NCI-H226 (cell line): ENCODE measurements at regions not wholly inside any gene's neighbourhood (a gene's known extent, or its start where the extent isn't known, plus 50 kb on each side); places are given as distances from the start of the nearest gene placed in this dataset.

Source experiments
- DNase-seq: peaks from one replicate; pipeline ENCODE4 v3.0.0-alpha.2; 2015

DNA sequence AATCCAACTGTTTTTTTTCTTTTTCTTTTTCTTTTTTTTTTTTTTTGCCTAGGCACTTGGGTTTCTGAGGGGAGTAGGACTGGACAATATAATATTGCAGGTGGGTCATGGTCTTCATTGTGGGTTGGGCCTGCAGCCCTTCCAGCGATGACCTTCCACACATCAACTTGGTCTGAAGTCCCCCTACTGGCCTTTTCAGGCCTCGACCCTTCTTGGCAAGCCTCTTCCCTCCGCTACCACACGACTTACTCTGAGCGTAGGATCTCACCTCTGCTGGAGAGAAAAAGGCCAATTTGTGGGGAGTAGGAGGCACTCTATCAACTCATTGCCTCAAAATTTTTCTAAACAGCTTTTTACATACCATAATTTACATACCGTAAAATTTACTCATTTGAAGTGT lies 51.1 kb upstream of the GRIK3 start:
- no peak for DNase-seq

DNA sequence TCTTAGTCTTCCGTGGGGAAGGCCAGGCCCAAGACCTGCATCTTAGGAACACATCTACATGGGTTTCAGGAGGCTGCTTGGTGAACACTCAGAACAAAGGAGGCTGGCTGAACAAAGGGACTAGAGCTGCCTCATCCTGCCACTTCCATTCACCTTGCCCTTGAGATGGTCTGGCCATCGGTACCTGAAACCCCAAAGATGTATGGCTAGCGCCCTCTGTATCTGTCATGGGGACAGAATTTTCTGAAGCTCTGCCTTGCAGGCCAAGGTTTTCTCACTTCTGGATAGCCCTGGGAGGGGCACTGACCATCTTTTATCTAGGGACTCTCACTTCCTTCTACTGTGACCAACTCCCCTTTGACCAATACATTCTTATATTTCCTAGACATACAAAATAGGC lies 55.4 kb upstream of the GRIK3 start:
- DNase-seq: no peak

DNA sequence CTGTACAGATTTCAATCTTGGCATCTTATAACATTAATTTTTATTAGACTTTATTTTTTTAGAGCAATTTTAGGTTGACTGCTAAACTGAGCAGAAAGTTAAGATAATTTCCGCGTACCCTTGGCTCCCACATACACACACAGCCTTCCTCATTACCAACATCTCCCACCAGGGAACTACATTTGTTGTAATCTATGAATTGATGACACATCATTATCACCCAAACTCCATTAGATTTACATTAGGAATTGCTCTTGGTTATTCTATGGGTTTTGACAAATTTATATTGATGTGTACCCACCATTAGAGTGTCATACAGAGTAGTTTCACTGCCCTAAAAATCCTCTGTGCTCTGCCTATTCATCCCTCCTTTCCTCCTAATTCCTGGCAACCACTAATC lies 56.4 kb upstream of the GRIK3 start:
- no peak for DNase-seq

DNA sequence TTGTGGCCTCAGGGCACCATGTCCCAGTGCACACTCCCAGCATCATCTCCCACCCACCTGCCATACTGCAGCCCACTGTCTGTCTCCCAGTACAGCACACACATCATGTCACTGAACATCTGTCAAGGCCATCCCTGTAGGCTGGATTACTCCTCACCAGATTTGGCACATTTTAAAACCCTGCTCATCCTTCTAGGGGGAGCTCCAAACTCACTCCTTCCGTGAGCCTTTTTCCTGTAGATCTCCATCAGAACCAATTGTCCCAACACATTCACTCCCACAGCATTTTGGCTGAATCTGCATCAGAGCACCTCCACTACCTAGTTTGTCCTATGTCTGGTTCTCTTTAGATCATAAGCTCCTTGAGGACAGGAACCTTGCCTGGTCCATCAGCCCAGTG lies 58.6 kb upstream of the GRIK3 start:
- DNase-seq: no peak

DNA sequence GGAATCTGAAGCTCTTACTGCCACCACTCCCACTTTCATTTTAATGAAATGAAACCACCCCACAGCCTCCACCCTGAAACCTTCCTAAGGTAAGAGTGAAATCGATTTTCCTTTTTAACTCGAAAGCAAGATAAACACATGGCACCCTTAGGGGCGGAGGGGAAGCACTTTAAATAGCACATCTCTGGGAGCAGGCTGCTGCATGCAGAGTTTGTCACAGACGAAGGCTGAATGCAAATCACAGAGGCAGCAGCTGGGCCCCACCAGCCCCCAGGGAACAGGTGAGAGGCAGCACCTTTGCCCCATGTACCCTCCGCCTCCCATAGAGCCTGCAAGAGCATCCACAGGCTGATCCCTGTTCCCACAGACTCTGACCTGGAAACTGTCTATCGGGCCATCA lies 60.0 kb upstream of the GRIK3 start:
- DNase-seq: no peak

DNA sequence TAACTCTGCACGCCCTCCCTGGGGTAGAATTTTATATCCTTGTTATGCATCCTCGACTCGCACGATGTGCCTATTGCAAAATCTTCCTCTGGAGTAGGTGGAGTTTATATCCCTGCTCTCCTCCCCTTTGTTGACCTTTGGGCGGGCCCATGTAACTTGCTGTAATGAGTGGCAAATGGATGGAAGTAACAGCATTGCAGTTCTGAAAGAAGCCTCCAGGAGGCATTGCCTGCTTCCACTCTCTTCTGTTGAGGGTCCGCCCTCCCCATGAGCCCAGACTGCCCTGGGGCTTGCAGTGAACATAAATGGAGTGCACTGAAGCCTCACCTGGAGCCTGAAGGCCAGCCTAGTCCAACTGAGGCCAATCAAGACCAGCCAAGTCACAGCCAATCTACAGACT lies 62.2 kb upstream of the GRIK3 start:
- no peak for DNase-seq

DNA sequence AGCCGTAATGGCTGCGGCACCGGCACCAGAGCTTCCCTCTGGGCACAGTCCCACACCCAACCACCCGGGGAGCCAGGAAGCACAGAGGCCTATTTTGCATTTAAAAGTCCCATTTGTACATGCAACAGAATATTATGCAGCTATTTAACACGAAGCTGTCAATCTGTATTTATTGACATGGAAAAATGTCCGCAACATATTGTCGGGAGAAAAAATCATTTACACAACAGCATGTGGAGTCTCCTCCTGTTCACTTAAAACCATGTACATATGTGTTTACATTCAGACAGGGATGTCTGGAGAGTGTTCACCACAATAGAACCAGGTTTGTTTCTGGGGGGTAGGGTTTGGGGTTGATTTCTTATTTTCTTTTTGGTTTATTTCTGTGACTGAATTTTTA lies 63.4 kb upstream of the GRIK3 start:
- no peak for DNase-seq

DNA sequence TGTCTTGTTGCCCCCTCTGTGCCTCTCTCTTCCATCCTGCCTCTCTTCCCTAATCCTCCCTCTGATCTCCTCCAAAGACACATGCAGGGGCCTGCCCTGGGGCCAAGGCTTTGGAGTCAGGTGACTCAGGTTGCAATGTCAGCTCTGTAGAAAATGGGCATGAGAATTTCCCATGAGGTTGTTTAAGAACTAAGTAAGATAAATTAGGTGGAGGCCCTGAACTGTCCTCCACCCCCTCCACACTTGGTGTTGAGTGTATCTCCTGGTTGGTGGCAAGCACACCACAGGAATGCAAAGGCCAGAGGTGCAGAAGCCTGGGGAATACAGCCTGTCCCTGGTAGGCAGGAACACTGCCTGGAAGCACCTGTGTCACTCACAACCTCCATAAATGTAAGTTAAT lies 63.9 kb upstream of the GRIK3 start:
- DNase-seq: no peak

DNA sequence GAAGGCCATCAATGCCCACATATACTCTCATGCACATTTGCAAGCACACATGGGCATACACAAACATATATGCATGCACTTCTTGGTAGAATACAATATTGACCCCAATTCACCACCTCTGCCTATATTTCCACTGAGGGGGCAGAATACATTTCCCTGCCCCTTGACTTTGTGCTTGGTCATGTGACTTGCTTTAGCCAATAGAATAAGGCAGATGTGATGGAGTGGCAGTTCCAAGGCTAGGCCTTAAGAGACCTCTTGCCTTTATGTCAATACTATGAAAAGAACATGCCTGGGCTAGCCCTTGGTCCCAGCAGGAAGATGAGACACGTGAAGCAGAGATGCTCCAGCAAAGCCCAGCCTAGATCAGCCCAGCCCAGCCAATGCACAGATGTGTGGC lies 66.0 kb upstream of the GRIK3 start:
- no peak for DNase-seq

DNA sequence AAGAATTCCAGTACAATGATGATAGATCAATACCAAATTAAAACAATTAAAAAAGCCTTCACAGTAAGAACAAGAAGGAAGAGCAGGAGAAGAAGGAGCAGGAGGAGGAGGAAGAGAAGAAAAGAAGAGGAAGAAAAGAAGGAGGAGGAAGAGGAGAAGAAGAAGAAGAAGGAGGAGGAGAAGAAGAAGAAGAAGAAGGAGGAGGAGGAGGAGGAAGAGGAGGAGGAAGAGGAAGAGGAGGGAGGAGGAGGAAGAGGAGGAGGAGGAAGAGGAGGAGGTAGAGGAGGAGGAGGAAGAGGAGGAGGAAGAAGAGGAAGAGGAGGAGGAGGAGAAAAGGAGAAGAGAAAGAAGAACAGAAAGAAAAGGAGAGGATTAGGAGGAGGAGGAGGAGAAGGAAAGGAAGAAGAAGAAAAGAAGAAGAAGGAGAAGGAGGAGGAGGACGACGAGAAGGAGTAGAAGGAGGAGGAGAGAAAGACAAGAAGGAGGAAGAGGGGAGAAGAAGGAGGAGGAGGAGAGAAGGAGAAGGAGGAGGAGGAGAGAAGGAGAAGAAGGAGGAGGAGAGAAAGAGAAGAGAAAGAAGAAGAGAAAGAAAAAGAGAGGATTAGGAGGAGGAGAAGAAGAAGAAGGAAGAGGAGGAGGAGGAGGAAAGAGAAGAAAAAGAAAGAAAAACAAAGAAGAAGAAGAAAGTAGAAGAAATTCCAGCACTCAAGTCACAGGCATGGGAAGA lies 68.5 kb upstream of the GRIK3 start:
- no peak for DNase-seq

DNA sequence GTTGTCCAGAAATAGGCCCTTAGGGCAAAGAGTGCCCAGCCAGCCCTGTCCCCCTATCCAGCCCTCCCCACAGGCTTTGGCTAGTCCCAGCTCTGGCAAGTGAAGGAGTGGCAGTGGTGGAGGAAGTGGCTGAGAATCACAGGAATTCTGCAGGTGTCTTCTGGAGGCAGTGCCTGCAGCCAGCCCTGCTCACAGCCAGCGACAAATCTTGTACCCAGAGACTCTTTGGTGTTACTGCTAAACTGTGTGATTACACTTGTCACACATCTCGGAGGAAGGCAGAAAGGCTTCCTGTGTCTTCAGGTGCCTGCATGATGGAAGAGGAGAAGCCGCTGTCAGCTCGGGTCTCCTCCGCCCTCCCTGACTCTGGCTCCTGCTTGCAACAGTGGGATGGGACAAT lies 71.6 kb upstream of the GRIK3 start:
- DNase-seq: no peak

DNA sequence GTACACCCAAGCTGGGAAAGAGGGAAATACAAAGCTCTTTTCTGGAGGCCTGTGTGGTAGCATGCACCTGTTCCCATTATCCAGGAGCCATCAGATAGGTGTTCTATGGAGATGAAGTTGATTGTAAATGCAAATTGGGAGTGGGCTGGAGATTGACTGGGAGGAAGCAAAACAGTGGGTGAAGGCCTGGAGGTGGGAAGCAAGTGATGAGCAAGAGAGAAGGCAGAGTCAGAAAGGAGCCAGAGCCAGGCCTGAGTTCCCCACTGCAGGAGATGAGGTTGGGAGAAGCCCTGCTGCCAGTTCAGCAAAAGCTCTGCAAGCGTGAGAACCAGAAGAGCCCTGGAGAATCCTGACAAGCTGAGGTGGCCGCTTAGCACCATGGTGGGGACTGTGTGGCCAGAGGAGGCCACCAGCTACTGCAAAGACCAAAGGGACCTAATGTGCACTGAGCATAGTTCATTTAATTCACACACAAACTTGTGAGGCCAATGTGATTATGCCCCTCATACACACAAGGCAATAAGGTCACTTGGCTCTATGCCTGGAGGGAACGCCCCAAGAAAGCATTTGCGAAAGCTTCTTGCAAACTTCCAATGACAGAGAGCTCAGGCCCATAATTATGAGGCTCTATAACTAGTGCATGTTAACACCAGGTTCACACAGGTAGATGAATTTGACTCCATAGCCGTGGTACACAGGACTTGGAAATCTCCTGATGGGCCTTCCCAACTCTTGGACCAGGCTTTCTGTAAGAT lies 73.0 kb upstream of the GRIK3 start:
- DNase-seq: no peak

DNA sequence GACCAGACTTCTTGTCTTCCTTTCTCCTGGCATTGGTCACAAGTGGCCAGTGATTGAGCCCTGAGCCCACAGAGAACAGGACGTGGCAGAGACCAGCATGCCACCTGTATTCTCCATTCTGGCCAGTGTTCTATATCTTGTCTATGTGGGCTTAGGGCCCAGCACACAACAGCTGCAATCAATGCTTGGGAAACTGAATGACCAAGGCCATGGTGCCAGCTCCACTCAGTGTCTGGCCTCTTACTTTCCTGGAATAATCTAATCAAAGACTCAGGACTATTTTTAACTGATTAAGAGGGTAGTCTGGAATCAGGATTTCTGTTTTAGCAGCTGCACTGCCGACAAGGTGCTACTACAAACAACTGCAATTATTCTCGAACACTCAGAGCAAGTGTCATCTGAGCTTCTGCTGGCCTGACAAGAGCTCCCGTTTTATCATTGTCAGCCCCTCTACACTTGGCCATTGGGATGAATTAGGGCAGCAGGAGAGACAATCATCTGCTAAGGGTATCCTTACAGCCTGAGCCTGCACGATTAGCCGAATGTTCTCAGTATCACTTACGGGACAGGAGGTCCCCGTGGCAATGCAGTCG lies 74.4 kb upstream of the GRIK3 start:
- no peak for DNase-seq

DNA sequence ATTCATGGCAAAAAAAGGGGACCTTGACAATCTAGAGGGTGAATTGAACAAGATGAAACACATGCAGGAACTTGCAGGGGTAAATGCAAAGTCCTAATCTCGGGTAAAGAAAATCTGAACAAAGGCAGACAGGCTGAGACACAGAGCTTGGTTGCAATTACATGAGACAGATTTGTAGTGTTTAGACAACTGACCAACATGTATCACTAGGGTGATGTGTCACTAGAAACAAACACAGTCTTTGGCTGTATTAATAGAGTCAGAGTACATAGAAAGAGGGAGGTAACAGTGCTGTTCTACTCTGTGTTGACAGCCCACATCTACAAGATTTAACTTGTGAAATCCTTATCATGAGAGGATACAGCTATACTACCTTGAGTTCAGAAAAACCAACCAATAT lies 78.1 kb upstream of the GRIK3 start:
- no peak for DNase-seq

DNA sequence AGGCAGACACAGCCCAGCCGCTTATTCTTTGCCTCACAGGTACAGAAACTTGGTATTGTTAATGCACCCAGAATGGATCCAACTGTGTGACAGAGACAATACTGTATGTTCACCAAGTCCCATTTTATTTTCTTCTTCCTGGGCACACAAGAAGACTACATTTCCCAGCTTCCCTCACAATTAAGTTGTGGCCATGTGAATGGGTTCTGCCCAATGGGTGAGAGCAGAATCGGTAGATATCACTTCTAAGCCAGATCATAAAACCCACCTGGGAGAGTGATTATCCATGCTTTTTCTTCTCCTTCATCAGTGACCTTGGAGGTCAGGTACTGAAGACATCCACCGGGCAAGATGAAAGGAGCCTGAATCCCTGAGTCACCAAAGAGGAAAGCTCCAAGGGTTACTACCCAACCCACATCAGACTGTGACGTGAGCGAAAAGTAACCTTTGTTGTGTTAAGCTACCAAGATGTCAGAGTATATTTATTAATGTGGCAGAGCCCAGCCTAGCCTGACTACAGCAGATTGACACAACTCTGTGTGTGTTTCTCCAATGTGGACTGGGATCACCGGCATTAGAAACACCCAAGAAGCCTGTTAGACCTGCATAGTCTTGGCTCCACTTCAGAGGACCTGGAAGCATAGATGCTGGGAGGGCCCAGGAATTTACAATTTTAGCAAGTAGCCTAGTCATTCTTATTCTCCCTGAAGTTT lies 79.1 kb upstream of the GRIK3 start:
- no peak for DNase-seq

DNA sequence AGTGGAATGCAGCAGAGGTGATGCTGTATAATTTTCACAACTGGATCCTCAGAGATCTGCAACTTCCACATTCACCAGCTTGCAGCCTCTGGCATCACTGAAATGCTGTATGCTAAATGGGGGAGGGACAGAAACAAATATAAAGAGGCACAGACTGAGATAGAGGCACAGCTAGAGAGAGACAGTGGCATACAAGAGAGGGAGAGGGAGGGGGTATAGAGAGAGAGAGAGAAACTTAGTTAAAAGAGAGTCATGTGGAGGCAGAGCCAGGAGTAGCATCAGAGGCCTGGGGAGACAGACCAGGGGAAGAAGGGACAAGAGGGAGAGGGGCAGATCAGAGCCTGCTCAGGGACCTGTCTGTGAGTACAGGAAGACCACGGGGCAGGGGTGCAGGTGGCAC lies 84.5 kb upstream of the GRIK3 start:
- no peak for DNase-seq

DNA sequence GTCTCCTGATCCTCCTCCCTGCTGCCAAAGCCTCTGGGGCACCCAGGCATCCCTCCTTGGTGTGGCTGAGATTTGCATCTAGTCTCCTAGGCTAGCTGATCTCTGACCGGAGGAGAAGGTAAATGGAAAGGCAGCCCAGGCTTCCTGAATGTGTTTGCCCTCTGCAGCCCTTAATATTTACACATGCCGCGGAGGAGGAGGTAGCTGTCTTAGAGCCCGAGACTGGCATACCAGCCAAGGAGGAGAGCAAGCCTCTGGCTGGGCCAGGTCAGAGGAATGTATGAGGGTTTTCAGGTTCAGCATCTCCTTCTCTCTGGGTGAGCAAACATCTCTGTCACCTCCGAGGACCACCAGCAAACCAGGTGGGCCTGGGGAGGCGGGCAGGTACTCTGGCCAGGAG lies 86.0 kb upstream of the GRIK3 start:
- DNase-seq: no peak

DNA sequence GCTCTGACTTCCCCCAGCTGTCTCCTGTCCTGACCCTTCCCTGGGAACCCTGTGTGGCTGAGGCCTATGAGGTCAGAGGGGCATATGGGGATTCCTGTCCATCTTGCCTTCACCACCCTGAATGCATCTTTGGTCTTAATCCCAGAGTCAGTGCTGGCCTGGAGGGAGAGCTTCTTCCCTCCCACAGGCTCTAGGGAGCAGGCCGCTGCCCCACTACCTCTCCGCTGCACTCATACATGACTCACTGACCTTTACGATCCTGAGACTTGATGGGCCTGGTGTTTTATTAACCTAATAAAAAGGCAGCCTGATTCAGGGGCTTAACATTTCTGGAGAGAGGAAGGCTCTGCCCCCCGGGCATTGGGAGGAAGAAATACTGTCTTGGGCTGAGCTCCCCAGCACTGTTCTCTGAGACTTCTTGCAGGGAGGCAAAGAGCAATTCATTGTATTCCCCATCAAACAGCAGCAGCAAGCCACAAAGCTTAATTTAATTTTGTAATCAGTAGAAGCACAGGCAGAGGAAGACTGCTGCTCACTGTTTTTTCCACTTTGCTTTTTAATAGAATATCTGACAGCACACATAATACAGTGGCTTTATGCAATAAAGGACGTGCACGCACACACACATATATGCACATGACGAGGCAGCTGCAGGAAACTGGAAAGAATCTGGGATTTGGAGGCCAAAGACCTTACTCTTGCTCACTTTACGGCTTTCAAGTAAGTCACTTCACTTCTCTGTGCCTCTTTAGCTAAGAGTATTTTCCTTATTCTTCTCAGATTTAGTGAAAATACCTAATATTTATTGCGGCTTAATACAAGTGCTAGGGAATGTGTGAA lies 89.2 kb upstream of the GRIK3 start:
- no peak for DNase-seq

DNA sequence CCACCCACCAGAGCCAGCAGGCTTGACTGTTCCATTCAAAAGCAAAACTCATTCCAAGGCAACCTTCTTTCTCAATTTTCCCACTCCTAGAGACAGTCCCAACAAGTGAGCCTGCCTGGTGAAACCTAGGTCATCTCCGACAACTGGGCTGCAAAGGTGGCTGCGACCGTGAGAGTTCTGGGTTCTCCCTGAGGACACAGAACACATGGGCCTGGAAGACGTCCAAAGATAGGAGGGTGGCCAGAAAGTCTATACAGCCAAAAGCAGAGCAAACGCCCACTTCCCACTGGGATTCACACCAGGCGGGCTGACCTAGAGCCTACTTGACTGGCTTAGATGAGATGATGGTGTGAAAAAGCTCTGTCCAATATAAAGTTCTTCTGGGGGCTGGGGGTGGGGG lies 90.2 kb upstream of the GRIK3 start:
- no peak for DNase-seq

DNA sequence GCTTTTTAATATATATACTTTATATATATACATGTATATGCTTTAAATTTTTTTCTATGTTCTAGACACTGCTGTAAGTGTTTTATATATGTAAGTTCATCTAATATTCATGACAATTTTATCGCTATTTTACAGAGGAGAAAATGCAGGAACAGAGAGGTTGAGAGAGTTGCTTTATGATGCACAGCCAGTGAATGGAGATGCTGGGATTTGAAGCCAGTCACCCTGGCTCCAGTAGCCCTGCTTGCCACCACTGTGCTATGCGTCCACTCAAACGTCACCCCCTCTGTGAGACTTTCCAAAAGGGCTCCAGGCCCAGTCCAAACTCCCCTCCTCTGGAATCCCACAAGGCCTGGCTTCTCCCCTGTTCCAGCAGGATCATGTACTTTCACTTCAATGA lies 91.0 kb upstream of the GRIK3 start:
- DNase-seq: no peak

DNA sequence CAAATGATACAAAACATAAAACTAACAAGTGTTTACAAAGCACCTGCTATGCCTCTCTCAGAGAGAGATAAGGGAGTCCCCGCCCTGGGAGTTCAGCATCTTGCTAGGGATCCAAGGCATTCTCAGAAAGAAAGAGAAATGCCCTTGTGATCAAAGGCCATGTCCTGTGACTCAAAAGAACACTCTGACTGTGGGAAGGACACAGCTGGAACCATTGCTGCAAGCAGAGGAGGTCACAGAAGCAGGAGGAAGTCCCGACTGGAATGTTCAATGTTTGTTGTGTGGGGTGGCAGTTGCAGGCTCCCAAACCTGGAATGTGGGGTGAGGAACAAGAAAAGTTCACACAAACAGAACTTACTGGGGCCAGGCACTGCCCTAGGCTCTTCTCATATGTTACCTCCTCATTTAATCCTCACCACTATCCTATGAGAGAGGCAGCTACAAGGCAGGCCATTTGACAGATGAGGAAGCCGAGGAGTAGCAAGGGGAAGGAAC lies 93.0 kb upstream of the GRIK3 start:
- no peak for DNase-seq

DNA sequence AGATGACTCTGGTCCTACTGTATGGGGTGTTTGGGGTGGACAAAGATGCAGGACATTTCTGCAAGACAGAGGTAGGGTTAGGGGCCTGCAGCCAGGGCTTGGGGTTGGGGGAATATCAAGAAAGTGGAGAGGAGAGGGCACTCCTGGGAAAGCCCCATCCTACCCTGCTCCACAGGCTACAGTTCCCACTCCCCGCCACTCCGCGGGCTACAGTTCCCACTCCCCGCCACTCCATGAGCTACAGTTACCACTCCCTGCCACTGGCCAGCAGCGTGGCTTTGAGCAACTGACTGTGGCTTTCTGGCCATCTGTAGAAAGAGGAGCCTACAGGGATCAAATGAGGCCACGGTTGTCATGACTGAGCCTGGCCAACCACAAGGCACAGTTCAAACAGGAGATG lies 93.8 kb upstream of the GRIK3 start:
- DNase-seq: no peak
